ENCODE measurements at regions not wholly inside any gene's neighbourhood (a gene's known extent, or its start where the extent isn't known, plus 50 kb on each side); places are given as distances from the start of the nearest gene placed in this dataset.
"Not testable (repeated sequence)": the region's sequence is repeated elsewhere in the genome, so short reads cannot be mapped to it uniquely, and the experiment has no call there.

DNA sequence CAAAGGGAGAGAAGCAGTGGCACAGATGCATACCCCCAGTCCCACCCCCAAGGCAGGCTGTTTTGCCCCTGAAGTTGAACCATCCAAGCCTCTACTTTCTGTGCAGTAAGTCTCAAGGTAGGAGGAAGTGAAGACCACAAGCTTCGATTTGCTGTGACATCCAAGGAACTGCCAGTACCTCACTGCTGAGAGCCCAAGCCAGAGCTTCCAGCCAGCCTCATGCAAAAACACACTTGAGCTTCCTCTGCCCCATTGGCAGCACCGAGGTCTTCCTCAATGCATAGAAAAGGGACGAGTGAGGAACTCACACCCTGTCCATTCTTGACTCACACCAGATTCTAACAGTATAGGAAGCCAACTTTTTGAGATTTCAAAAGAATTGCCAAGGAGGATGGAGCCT is 311.7 kb downstream of the BCL2L11 start:
- DNase-seq: not testable (repeated sequence)

DNA sequence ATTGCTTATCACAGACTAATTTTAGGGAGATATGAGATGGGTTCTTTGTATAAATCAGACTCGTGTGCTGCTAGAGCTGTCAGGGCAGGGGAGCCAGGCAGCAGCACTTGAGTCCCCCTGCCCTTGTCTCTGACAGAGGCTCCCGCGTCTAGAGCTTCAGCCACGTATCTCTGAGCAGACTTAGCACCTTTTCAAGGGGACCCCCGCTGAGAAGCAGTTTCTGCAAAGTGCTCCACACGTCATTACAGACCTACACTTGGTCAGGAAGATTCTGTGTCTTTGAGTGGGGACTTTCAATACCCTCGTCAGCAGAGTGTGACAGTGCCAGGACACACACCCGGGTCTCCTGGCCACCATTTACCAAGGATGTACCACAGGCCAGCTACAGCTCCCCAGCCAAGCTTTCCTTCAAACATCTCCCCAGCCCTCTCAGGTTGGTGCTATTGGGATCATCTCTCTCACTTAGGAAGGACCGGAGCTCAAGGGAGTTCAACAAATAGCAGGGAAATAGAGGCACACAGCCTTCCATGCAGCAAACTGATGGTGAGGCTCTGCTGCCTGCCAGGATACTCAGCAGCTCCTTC is 312.3 kb downstream of the BCL2L11 start:
- not testable (repeated sequence) for DNase-seq

- not testable (repeated sequence) for DNase-seq
These were observed 313.3 kb downstream of the BCL2L11 start for GRCh38 chr2:111433892-111434607.

DNA sequence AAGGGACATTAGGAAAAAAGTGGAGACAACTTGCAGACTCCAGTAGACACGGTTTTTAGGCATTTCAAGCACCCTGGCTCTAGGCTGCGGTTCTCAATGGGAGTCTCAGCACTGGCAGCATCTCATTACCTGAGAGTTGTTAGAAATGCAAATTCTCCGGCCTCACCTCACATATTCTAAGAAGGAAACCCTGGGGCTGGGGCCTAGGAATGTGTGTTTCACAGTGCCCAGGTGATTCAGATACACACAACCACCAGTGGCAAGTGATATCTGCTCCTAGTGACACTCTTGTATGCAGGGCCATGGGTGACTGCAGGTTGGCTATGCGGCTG is 313.9 kb downstream of the BCL2L11 start:
- not testable (repeated sequence) for DNase-seq

GRCh38 chr2:111435553-111436310 is 315.0 kb downstream of the BCL2L11 start:
- not testable (repeated sequence) for DNase-seq

DNA sequence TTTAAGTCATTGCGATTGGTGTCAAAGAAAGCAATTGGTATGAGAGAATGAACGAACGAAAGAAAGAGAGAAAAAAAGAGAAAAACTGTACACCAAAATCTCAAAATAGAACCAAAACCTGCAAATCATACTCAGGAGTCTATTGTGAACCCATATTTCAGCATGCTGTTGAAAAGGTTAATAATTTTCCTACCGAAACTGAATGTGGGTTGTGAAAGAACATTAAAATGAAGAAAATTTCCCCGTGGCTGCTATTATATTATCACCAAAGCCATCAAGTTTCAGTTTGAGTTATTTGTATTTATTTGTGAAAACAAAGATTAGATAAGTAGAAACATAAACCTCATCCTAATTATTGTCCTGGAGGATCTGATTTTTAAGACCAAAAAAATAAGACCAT is 315.7 kb downstream of the BCL2L11 start:
- DNase-seq: not testable (repeated sequence)

- DNase-seq: not testable (repeated sequence)
These were observed 316.7 kb downstream of the BCL2L11 start for GRCh38 chr2:111437288-111437990.

- DNase-seq: not testable (repeated sequence)
These were observed 317.4 kb downstream of the BCL2L11 start for GRCh38 chr2:111438161-111438560.

GRCh38 chr2:111439237-111439636 is 318.5 kb downstream of the BCL2L11 start:
- not testable (repeated sequence) for DNase-seq

- not testable (repeated sequence) for DNase-seq
These were observed 320.9 kb downstream of the BCL2L11 start for GRCh38 chr2:111441614-111442013.

DNA sequence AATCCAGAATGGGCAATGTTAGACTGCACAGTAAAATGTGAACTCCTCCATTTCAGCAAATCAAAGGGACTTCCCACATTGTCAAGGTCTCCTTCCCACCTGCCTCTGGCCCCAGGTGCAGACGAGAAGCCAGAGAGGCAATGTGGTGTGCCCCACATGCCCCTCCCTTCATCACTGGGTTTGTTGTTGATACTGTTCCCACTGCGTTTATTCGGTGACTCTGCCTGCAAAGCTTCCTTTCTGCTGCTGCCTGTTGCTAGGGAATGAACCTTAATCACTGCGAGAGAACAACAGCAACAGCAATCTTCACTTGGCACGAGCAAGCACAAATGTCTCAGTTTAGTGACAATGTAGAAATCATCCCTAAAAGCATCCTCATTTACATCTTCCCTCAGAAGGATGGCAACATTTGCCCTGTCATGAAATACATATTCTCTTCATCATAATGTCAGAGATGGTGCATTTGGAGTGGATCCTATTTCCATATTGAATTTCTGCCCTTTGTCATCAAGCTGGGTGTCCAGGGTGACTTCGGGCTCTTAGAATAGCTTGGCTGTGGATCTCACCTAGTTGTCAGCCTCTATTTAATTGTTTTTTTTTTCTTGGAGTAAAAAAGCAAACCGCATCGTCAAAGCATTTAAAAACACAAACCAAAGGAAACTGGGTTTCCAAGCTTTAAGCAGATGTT is 322.2 kb downstream of the BCL2L11 start:
- not testable (repeated sequence) for DNase-seq

DNA sequence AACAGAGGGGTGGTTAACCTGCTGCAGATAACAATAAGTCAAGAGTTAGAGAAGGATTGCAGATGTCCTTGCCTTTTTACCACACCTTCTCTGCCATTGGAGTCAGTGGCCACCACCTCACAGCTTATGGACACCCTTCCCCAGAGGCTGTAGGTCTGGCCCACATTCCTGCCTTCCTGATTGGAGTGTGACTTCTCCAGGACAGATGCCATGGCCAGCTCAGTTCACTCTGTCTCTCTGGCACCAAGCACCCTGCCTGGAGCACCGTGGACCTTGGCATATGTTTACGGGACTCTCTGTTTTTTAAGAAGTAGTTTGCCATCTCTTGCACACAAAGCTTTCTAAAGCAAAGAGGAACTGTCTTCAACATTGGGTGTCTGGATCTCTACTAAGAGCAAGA is 323.8 kb downstream of the BCL2L11 start:
- DNase-seq: not testable (repeated sequence)

DNA sequence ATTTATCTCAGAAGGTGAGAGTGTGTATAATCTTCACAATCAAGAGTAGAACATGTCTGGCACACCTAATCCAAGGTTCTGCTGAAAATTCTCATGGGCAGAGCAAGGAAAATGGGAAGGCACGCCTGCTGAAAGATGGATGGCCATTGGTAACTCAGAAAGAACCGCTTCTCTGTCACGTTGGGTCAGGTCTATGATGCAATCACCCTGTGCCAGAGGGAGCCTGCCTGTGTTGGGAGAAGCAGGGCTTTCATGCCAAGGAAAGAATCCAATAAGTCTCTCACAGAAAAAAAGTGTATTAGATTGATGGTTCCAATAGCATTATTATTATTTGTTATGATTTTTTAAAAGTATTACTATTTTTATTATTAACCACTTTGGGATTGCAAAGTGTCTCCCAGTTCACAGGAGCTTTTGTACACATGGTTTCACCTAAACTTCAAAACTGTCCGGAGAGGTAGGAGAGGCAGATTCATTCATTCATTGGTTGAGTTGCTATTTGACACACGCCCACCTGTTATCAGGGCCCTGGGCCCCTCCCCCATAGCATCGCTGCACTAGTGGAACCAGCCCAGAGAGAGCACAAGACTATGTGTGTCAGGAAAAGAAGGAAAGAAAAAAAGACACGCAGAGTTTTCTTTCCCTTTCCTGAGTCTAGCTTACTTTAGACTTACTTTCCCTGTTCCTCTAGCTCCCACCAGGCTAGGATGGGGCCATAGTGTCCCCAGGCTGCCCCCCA is 324.6 kb downstream of the BCL2L11 start:
- DNase-seq: not testable (repeated sequence)

DNA sequence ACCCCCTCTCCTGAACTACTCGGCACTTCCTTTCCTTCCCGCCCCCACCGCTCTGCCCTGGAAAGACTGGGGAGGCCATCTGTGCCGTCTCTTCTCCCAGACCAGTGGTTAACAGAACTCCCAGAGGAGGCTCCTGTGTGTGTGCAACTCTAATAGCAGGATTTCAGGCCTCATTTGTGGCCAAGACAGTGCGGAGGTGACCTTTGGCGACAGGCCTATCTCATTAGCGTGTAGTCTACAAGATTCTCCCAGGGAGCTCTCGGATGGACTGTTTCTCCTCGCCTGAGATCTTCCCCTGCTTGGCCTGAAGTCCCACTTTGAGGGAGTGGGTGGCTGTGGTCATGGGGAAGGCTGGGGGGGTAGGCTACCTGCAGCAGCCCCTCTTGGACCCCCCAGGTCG is 325.2 kb downstream of the BCL2L11 start:
- not testable (repeated sequence) for DNase-seq

- DNase-seq: not testable (repeated sequence)
These were observed 326.8 kb downstream of the BCL2L11 start for GRCh38 chr2:111447482-111447881.

- DNase-seq: not testable (repeated sequence)
These were observed 328.1 kb downstream of the BCL2L11 start for GRCh38 chr2:111448796-111449195.

DNA sequence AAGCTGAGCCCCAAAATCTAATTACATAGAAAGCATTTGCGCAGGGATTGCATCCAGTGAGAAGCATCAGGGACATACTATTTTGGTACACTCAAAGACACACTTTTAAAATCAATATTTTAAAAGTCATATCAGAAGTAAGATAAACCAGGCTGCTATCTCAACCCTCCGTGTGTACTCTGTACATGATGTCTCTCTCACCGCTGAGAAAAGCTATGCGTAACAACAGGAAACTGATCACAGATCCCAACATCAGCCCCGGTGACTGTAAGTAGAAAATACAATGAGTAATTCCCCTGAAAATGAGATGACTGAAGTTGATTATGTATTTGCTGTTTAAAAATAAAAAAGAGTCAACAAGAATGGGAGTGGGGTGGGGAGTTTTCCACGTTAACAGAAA is 329.8 kb downstream of the BCL2L11 start:
- not testable (repeated sequence) for DNase-seq

GRCh38 chr2:111451692-111452199 is 331.0 kb downstream of the BCL2L11 start:
- not testable (repeated sequence) for DNase-seq

- not testable (repeated sequence) for DNase-seq
These were observed 331.5 kb downstream of the BCL2L11 start for GRCh38 chr2:111452208-111452607.

DNA sequence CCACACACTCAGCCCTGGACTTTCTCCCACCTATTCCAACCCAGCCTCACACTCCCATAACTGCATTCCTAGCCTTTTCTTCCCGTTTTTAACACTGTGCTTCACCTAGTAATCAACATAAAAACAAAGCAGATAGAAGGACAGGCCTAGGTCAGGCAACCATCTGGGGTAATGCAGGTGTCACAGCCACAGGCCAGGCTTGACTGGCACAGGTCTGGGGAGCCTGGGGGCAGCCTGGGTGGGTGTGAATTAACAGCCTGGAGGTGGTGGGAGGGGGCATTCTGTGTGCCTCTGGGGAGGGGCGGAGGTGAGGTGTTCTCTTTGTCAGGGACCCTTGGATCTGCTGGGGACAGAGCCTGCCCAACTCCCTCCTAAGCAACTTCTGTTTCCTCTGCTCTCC is 332.6 kb downstream of the BCL2L11 start:
- DNase-seq: not testable (repeated sequence)

GRCh38 chr2:111453816-111454215 is 333.1 kb downstream of the BCL2L11 start:
- not testable (repeated sequence) for DNase-seq

GRCh38 chr2:111454404-111454803 is 333.7 kb downstream of the BCL2L11 start:
- not testable (repeated sequence) for DNase-seq

All from MV-4-11 (cell line).